ENCODE measurements at regions not wholly inside any gene's neighbourhood (a gene's known extent, or its start where the extent isn't known, plus 50 kb on each side); places are given as distances from the start of the nearest gene placed in this dataset.
A peak's percentile ranks its signal among the peaks of the same experiment; 100 is the strongest.

DNA sequence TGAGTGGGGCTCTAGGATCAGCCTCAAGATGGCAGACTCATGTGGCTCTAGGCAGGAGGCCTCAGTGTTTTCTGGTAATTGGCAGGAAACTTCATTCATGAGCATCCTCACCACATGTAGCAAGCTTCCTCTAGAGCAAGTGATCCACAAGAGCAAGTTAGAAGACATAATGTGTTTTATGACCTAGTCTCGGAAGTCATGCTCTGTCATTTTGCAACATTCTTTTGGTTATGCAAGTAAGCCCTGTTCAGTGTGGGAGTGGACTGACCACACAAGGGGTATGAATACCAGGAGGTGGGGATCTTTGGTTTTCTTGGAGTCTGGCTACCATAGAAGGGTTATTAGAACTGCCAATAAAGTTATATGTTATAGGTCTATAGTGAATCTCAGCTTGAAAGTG, 66.8 kb upstream of the STK39 start:
- Histone ChIP-seq H3K9ac (ENCODE audit: insufficient read depth, low read length) (no peak overlapping the region), H3K27me3 (ENCODE audit: control insufficient read depth, insufficient read depth, low read length) (no peaks in the 10 kb centered on the region), H4K20me1 (ENCODE audit: control insufficient read depth, extremely low read depth, insufficient read depth, low read length) (no peaks in the 10 kb centered on the region), H3K79me2 (ENCODE audit: control insufficient read depth, insufficient read depth, low read length) (no peaks in the 10 kb centered on the region), H3K4me2 (ENCODE audit: extremely low read depth, insufficient read depth, low read length) (no peak overlapping the region), H2AFZ (ENCODE audit: low read length) (no peak overlapping the region), H3K36me3 (ENCODE audit: control insufficient read depth, insufficient read depth, low read length) (no peaks in the 10 kb centered on the region), H3K4me3 (replicated peaks in 1 of 4; ENCODE audit: control extremely low read depth in 1 of 4, insufficient read depth in 1 of 4, low read depth in 3 of 4, low read length in 4 of 4) (no peak overlapping the region), H3K27ac (ENCODE audit: insufficient read depth, low read length) (no peak overlapping the region), H3K4me1 (ENCODE audit: control insufficient read depth, extremely low read depth, insufficient read depth, low read length) (no peaks in the 10 kb centered on the region), H3K9me3 (ENCODE audit: control insufficient read depth, insufficient read depth, low read depth, low read length) (no peaks in the 10 kb centered on the region)
- TF ChIP-seq EZH2 (IDR thresholded peaks at IDR 0.05; ENCODE audit: low read length, missing control alignments) = no peak
- TF ChIP-seq CTCF (conservative IDR thresholded peaks at IDR 0.05 in 1 of 2, IDR thresholded peaks at IDR 0.05 in 1 of 2; ENCODE audit: low read depth in 1 of 2, low read length in 2 of 2) = no peak
- DNase-seq (ENCODE audit: low read depth in 2 of 2) = no peak

DNA sequence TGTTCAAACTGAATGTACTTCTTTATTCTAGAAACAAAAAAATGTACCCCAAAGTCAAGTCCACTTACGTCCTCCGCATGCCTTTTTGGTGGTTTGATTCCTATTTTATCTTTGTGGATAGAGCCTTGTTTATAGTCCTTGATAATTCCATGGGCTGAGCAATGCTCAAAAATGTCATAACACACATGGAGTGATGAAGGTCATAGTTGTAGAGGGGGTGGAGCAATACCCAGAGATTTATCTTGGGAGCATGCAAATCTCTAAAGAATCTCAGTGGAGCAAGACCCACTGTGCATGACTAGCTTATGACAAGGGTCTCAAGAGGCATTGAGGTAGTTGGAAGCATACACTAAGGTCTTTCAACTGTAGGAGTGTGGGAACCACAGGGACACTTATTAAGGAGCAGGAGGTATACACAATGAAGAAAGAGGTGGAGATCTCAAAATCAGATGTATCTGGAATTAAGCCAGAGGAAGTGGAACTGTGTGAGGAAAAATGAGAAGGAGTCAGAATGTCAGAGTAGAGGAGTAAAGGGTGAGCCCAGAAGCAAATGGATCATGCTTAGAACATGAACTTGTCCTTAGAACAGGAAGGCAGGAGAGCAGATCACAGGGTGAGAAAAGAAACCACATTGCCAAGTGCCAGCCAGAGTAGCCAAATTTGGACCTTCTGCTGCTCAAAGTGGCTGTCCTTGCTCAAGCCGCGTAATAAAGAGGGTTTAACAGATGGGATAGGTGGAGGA, 68.1 kb upstream of the STK39 start:
- DNase-seq (ENCODE audit: low read depth in 2 of 2) = no peak
- Histone ChIP-seq H3K79me2 (ENCODE audit: control insufficient read depth, insufficient read depth, low read length) (no peaks in the 10 kb centered on the region), H3K36me3 (ENCODE audit: control insufficient read depth, insufficient read depth, low read length) (no peaks in the 10 kb centered on the region), H3K27ac (ENCODE audit: insufficient read depth, low read length) (no peak overlapping the region), H3K9ac (ENCODE audit: insufficient read depth, low read length) (no peak overlapping the region), H3K9me3 (ENCODE audit: control insufficient read depth, insufficient read depth, low read depth, low read length) (no peaks in the 10 kb centered on the region), H3K4me2 (ENCODE audit: extremely low read depth, insufficient read depth, low read length) (no peak overlapping the region), H3K4me3 (replicated peaks in 1 of 4; ENCODE audit: control extremely low read depth in 1 of 4, insufficient read depth in 1 of 4, low read depth in 3 of 4, low read length in 4 of 4) (no peak overlapping the region), H3K4me1 (ENCODE audit: control insufficient read depth, extremely low read depth, insufficient read depth, low read length) (no peaks in the 10 kb centered on the region), H3K27me3 (ENCODE audit: control insufficient read depth, insufficient read depth, low read length) (no peaks in the 10 kb centered on the region), H4K20me1 (ENCODE audit: control insufficient read depth, extremely low read depth, insufficient read depth, low read length) (no peaks in the 10 kb centered on the region), H2AFZ (ENCODE audit: low read length) (no peak overlapping the region)
- TF ChIP-seq EZH2 (IDR thresholded peaks at IDR 0.05; ENCODE audit: low read length, missing control alignments) (no peak), CTCF (conservative IDR thresholded peaks at IDR 0.05 in 1 of 2, IDR thresholded peaks at IDR 0.05 in 1 of 2; ENCODE audit: low read depth in 1 of 2, low read length in 2 of 2) (no peak)

- no peaks in the 10 kb centered on the region for H3K79me2 ChIP-seq (ENCODE audit: control insufficient read depth, insufficient read depth, low read length)
- H2AFZ ChIP-seq (ENCODE audit: low read length) = no peak overlapping the region
- no peak overlapping the region for H3K27ac ChIP-seq (ENCODE audit: insufficient read depth, low read length)
- no peak overlapping the region for H3K4me3 ChIP-seq (replicated peaks in 1 of 4; ENCODE audit: control extremely low read depth in 1 of 4, insufficient read depth in 1 of 4, low read depth in 3 of 4, low read length in 4 of 4)
- no peak overlapping the region for H3K9ac ChIP-seq (ENCODE audit: insufficient read depth, low read length)
- H3K27me3 ChIP-seq (ENCODE audit: control insufficient read depth, insufficient read depth, low read length) = no peaks in the 10 kb centered on the region
- DNase-seq (ENCODE audit: low read depth in 2 of 2) = peak in 1 of 2 donors; percentile 22
- no peak for TF ChIP-seq EZH2 (IDR thresholded peaks at IDR 0.05; ENCODE audit: low read length, missing control alignments)
- TF ChIP-seq CTCF (conservative IDR thresholded peaks at IDR 0.05 in 1 of 2, IDR thresholded peaks at IDR 0.05 in 1 of 2; ENCODE audit: low read depth in 1 of 2, low read length in 2 of 2) = no peak
- no peaks in the 10 kb centered on the region for H3K4me1 ChIP-seq (ENCODE audit: control insufficient read depth, extremely low read depth, insufficient read depth, low read length)
- no peak overlapping the region for H3K4me2 ChIP-seq (ENCODE audit: extremely low read depth, insufficient read depth, low read length)
- H3K36me3 ChIP-seq (ENCODE audit: control insufficient read depth, insufficient read depth, low read length) = no peaks in the 10 kb centered on the region
- H4K20me1 ChIP-seq (ENCODE audit: control insufficient read depth, extremely low read depth, insufficient read depth, low read length) = no peaks in the 10 kb centered on the region
- H3K9me3 ChIP-seq (ENCODE audit: control insufficient read depth, insufficient read depth, low read depth, low read length) = no peaks in the 10 kb centered on the region
Observed at GRCh38 chr2:168316073-168316440, 68.7 kb upstream of the STK39 start.

Measured in fibroblast of lung (primary cell).